OCI-LY1 (cell line): ENCODE measurements at regions not wholly inside any gene's neighbourhood (a gene's known extent, or its start where the extent isn't known, plus 50 kb on each side); places are given as distances from the start of the nearest gene placed in this dataset.

Experiments
- H2AFZ ChIP-seq: fragments of 200-600 bp; sonication (generic), shearing (Covaris generic); 2 replicates; pipeline ENCODE4 v1.6.0; 2014; ENCODE audit warnings: antibody characterized with exemption, mild to moderate bottlenecking, low read length
- H3F3A ChIP-seq: fragments of 200-600 bp; sonication (generic), shearing (Covaris generic); 2 replicates; pipeline ENCODE4 v1.6.0; 2014; ENCODE audit warnings: mild to moderate bottlenecking, antibody characterized with exemption, low read length, moderate library complexity; ENCODE audit not compliant: insufficient read depth
- H3K27ac ChIP-seq: fragments of 200-600 bp; sonication (generic); 2 replicates; pipeline ENCODE4 v1.5.1; 2014; ENCODE audit warnings: low read length, mixed run types, mild to moderate bottlenecking, low read depth; ENCODE audit not compliant: poor library complexity, severe bottlenecking
- H3K27me3 ChIP-seq: fragments of 200-600 bp; sonication (generic); 2 replicates; pipeline ENCODE4 v1.6.0; 2014; ENCODE audit warnings: antibody characterized with exemption, mild to moderate bottlenecking, low read length, moderate library complexity; ENCODE audit not compliant: insufficient read depth
- H3K36me3 ChIP-seq: fragments of 200-600 bp; sonication (generic); 2 replicates; pipeline ENCODE4 v1.6.1; 2014; ENCODE audit warnings: mild to moderate bottlenecking, antibody characterized with exemption, low read length, moderate library complexity, mixed read lengths; ENCODE audit not compliant: insufficient read depth
- H3K4me1 ChIP-seq: fragments of 200-600 bp; sonication (generic); 2 replicates; pipeline ENCODE4 v1.5.1; 2014; ENCODE audit warnings: mild to moderate bottlenecking, low read length, moderate library complexity; ENCODE audit not compliant: insufficient read depth, severe bottlenecking
- H3K4me2 ChIP-seq: fragments of 200-600 bp; sonication (generic), shearing (Covaris generic); 2 replicates; pipeline ENCODE4 v1.6.1; 2014; ENCODE audit warnings: low read length
- H3K4me3 ChIP-seq: fragments of 200-600 bp; sonication (generic); 2 replicates; pipeline ENCODE4 v1.5.1; 2014; ENCODE audit warnings: low read length, low read depth, mild to moderate bottlenecking, mixed read lengths; ENCODE audit not compliant: poor library complexity, severe bottlenecking
- H3K79me2 ChIP-seq: fragments of 200-600 bp; shearing (Covaris generic); 2 replicates; pipeline ENCODE4 v1.6.1; 2016; ENCODE audit warnings: mixed run types, low read length, mixed read lengths; ENCODE audit not compliant: insufficient read depth
- H3K9ac ChIP-seq: fragments of 200-600 bp; sonication (generic), shearing (Covaris generic); 2 replicates; pipeline ENCODE4 v1.6.1; 2014; ENCODE audit warnings: mild to moderate bottlenecking, low read length, mixed read lengths
- H3K9me2 ChIP-seq: fragments of 200-600 bp; sonication (generic), shearing (Covaris generic); 2 replicates; pipeline ENCODE4 v1.6.1; 2014; ENCODE audit warnings: low read depth, mild to moderate bottlenecking, low read length, mixed read lengths
- H3K9me3 ChIP-seq: fragments of 200-600 bp; shearing (Covaris generic); 2 replicates; pipeline ENCODE4 v1.6.1; 2014; ENCODE audit warnings: low read length, mixed read lengths
- H4K20me1 ChIP-seq: fragments of 200-600 bp; sonication (generic), shearing (Covaris generic); 2 replicates; pipeline ENCODE4 v1.6.0; 2016; ENCODE audit warnings: mild to moderate bottlenecking, low read length; ENCODE audit not compliant: insufficient read depth
- CTCF ChIP-seq: fragments of 200-600 bp; sonication (generic), shearing (Covaris generic); IDR thresholded peaks from 2 replicates; pipeline ENCODE4 v1.5.1; 2017; ENCODE audit warnings: mild to moderate bottlenecking, antibody characterized with exemption, low read length, moderate library complexity, mixed read lengths
- EZH2 ChIP-seq: fragments of 200-600 bp; sonication (generic), shearing (Covaris generic); IDR thresholded peaks from 2 replicates; pipeline ENCODE4 v1.8.0; 2017; ENCODE audit warnings: borderline replicate concordance, mixed run types, mild to moderate bottlenecking, antibody characterized with exemption, low read length, moderate library complexity, mixed read lengths

DNA sequence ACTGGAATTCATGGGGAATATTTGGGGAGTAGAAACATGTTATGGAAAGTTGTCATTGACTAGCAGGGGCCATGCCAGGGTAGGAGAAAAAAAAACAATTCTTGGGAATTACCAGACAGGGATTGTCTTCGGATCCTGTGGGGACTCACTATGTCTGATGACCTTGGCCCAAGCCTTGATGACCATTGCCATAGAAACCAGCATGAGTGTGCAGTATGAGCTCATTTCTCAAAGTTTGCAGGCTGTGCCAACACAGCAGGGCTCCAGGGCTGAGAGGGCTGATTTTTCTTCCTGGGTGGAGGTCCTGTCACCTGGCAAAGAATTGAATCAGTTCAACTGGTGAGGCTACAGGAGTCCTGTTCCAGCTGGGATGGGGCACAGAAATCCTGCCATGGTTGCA lies 198.3 kb downstream of the ADRA2A start:
- no peaks in the 10 kb centered on the region for H3K9me2 ChIP-seq
- H3K4me3 ChIP-seq = no peak overlapping the region
- no peaks in the 10 kb centered on the region for H3K27me3 ChIP-seq
- no peak for TF ChIP-seq CTCF
- no peak for TF ChIP-seq EZH2
- no peak overlapping the region for H3K27ac ChIP-seq
- no peak overlapping the region for H3K9ac ChIP-seq
- H4K20me1 ChIP-seq = no peaks in the 10 kb centered on the region
- no peak overlapping the region for H2AFZ ChIP-seq
- H3K9me3 ChIP-seq = no peaks in the 10 kb centered on the region
- no peaks in the 10 kb centered on the region for H3F3A ChIP-seq
- H3K4me2 ChIP-seq = no peak overlapping the region
- no peaks in the 10 kb centered on the region for H3K79me2 ChIP-seq
- H3K36me3 ChIP-seq = no peaks in the 10 kb centered on the region
- no peaks in the 10 kb centered on the region for H3K4me1 ChIP-seq

DNA sequence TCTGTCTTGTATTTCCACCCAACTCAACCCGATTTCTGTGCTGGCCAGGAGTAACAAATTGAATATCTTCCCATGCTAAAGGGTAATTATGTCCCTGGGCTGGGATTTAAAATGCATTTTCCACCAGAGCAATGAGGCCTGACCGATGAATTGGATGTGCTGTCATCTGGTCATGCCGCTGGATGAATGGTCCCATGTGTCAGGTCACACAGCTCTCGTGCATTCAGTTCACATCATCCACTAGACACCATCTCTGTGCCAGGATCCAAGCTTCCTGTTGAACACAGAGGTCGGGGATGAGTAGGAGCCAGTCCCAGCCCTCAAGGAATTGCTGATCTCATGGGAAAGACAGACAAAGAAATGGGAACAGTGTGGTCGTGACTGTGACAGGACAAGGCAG lies 200.8 kb downstream of the ADRA2A start:
- Histone ChIP-seq H3K4me3 (no peak overlapping the region), H3K27ac (no peak overlapping the region), H3K36me3 (no peaks in the 10 kb centered on the region), H3K79me2 (no peaks in the 10 kb centered on the region), H3F3A (no peaks in the 10 kb centered on the region), H2AFZ (no peak overlapping the region), H3K27me3 (no peaks in the 10 kb centered on the region), H4K20me1 (no peaks in the 10 kb centered on the region), H3K9ac (no peak overlapping the region), H3K9me2 (no peaks in the 10 kb centered on the region), H3K9me3 (no peaks in the 10 kb centered on the region), H3K4me1 (no peaks in the 10 kb centered on the region), H3K4me2 (no peak overlapping the region)
- TF ChIP-seq EZH2 (no peak), CTCF (no peak)

GRCh38 chr10:111278266-111278665 lies 201.4 kb downstream of the ADRA2A start:
- H3K9me3 ChIP-seq = no peaks in the 10 kb centered on the region
- H2AFZ ChIP-seq = no peak overlapping the region
- no peaks in the 10 kb centered on the region for H3K36me3 ChIP-seq
- H3K4me2 ChIP-seq = no peak overlapping the region
- H3K9ac ChIP-seq = no peak overlapping the region
- no peak overlapping the region for H3K27ac ChIP-seq
- no peaks in the 10 kb centered on the region for H3K9me2 ChIP-seq
- H3K4me1 ChIP-seq = no peaks in the 10 kb centered on the region
- H3K79me2 ChIP-seq = no peaks in the 10 kb centered on the region
- H3F3A ChIP-seq = no peaks in the 10 kb centered on the region
- H4K20me1 ChIP-seq = no peaks in the 10 kb centered on the region
- TF ChIP-seq EZH2 (no peak), CTCF (no peak)
- H3K27me3 ChIP-seq = no peaks in the 10 kb centered on the region
- no peak overlapping the region for H3K4me3 ChIP-seq
